Mesenchymal stem cell (in vitro differentiated cells and primary cell): ENCODE measurements at regions not wholly inside any gene's neighbourhood (a gene's known extent, or its start where the extent isn't known, plus 50 kb on each side); places are given as distances from the start of the nearest gene placed in this dataset.

ENCODE experiments used
- DNase-seq: peaks from one replicate; pipeline ENCODE4 v3.0.0-alpha.2; 2013
- H2AFZ ChIP-seq: one replicate; pipeline ENCODE4 v1.6.1; 2013; ENCODE audit warnings: low read depth, mild to moderate bottlenecking, control low read depth, inconsistent platforms, low read length, moderate library complexity
- H2AK5ac ChIP-seq: 2 replicates; pipeline ENCODE4 v1.6.1; 2013; ENCODE audit warnings: low read length, moderate library complexity, mild to moderate bottlenecking, inconsistent platforms; ENCODE audit not compliant: severe bottlenecking
- H2BK120ac ChIP-seq: one replicate; pipeline ENCODE4 v1.6.1; 2013; ENCODE audit warnings: low read depth, mild to moderate bottlenecking, inconsistent platforms, low read length, moderate library complexity
- H2BK12ac ChIP-seq, 2 experiments: one replicate each; pipeline ENCODE4 v1.6.1; 2013; ENCODE audit warnings: inconsistent platforms in 2 of 2, low read length in 2 of 2, mild to moderate bottlenecking in 2 of 2, moderate library complexity in 2 of 2, control low read depth in 1 of 2
- H2BK15ac ChIP-seq: one replicate; pipeline ENCODE4 v1.6.1; 2013; ENCODE audit warnings: mild to moderate bottlenecking, low read depth, inconsistent platforms; ENCODE audit not compliant: poor library complexity, severe bottlenecking
- H2BK5ac ChIP-seq: 2 replicates; pipeline ENCODE4 v1.6.1; 2013; ENCODE audit warnings: low read depth, mild to moderate bottlenecking, low read length, control low read depth, inconsistent platforms; ENCODE audit not compliant: poor library complexity, severe bottlenecking
- H3K14ac ChIP-seq, 2 experiments: one replicate each; pipeline ENCODE4 v1.6.1; 2013; ENCODE audit warnings: inconsistent platforms in 2 of 2, low read length in 2 of 2, control low read depth in 1 of 2, mild to moderate bottlenecking in 1 of 2, moderate library complexity in 1 of 2
- H3K18ac ChIP-seq, 2 experiments: one replicate each; pipeline ENCODE4 v1.6.1; 2013; ENCODE audit warnings: inconsistent platforms in 2 of 2, low read length in 2 of 2, control low read depth in 1 of 2, low read depth in 1 of 2, mild to moderate bottlenecking in 1 of 2
- H3K23ac ChIP-seq, 2 experiments: one replicate each; pipeline ENCODE4 v1.6.1; 2013; ENCODE audit warnings: inconsistent platforms in 2 of 2, low read length in 2 of 2, mild to moderate bottlenecking in 2 of 2, moderate library complexity in 2 of 2, control low read depth in 1 of 2
- H3K27ac ChIP-seq: 2 replicates; pipeline ENCODE4 v1.5.1; 2013; ENCODE audit warnings: mild to moderate bottlenecking, moderate library complexity, low read length, control low read depth, inconsistent platforms; ENCODE audit not compliant: poor library complexity, severe bottlenecking
- H3K27me3 ChIP-seq, 2 experiments: 2 replicates each; pipeline versions ENCODE4 v1.6.1 to v1.7.0; 2013; ENCODE audit warnings: low read length in 2 of 2, mild to moderate bottlenecking in 2 of 2, moderate library complexity in 2 of 2, control low read depth in 1 of 2, inconsistent platforms in 1 of 2; ENCODE audit not compliant: control insufficient read depth in 1 of 2, insufficient read depth in 1 of 2
- H3K36me3 ChIP-seq, 2 experiments: 2 replicates each; pipeline versions ENCODE4 v1.6.1 to v1.7.0; 2013; ENCODE audit warnings: low read length in 2 of 2, control low read depth in 1 of 2, inconsistent platforms in 1 of 2, low read depth in 1 of 2, mild to moderate bottlenecking in 1 of 2; ENCODE audit not compliant: insufficient read depth in 2 of 2, control insufficient read depth in 1 of 2
- H3K4ac ChIP-seq, 2 experiments: one replicate each; pipeline ENCODE4 v1.6.1; 2013; ENCODE audit warnings: inconsistent platforms in 2 of 2, low read length in 2 of 2, mild to moderate bottlenecking in 2 of 2, moderate library complexity in 2 of 2, control low read depth in 1 of 2, low read depth in 1 of 2
- H3K4me1 ChIP-seq: 2 replicates; pipeline ENCODE4 v1.6.1; 2013; ENCODE audit warnings: low read depth, low read length, control low read depth; ENCODE audit not compliant: control insufficient read depth, insufficient read depth
- H3K4me2 ChIP-seq: 2 replicates; pipeline ENCODE4 v1.6.1; 2013; ENCODE audit warnings: low read length, mild to moderate bottlenecking, inconsistent platforms; ENCODE audit not compliant: poor library complexity, severe bottlenecking
- H3K4me3 ChIP-seq, 2 experiments: 2 replicates each; pipeline versions ENCODE4 v1.5.1 to v1.7.0; 2013; ENCODE audit warnings: low read length in 2 of 2, mild to moderate bottlenecking in 2 of 2, control low read depth in 1 of 2, low read depth in 1 of 2; ENCODE audit not compliant: insufficient read depth in 1 of 2
- H3K79me1 ChIP-seq: replicated peaks from 2 replicates; pipeline ENCODE4 v1.6.1; 2013; ENCODE audit warnings: mild to moderate bottlenecking, control low read depth, low read length, inconsistent platforms; ENCODE audit not compliant: poor library complexity, severe bottlenecking
- H3K9ac ChIP-seq: 2 replicates; pipeline ENCODE4 v1.7.0; 2013; ENCODE audit warnings: mild to moderate bottlenecking, low read length, moderate library complexity
- H3K9me3 ChIP-seq: 2 replicates; pipeline ENCODE4 v1.7.0; 2013; ENCODE audit warnings: mild to moderate bottlenecking, low read length; ENCODE audit not compliant: control insufficient read depth
- H4K8ac ChIP-seq: one replicate; pipeline ENCODE4 v1.6.1; 2013; ENCODE audit warnings: inconsistent platforms, mild to moderate bottlenecking, low read length, moderate library complexity
- H4K91ac ChIP-seq: one replicate; pipeline ENCODE4 v1.6.1; 2013; ENCODE audit warnings: mild to moderate bottlenecking, low read length, inconsistent platforms
- WGBS: methylation state at CpG from one replicate; pipeline ENCODE4 v1.1.7; 2013; ENCODE audit warnings: mixed read lengths; 5-methylcytosine and 5-hydroxymethylcytosine counted together

GRCh38 chr7:124692425-124692824 is 73.2 kb downstream of the GPR37 start:
- WGBS = 95% methylated on average over 1 of the region's 1 CpG

DNA sequence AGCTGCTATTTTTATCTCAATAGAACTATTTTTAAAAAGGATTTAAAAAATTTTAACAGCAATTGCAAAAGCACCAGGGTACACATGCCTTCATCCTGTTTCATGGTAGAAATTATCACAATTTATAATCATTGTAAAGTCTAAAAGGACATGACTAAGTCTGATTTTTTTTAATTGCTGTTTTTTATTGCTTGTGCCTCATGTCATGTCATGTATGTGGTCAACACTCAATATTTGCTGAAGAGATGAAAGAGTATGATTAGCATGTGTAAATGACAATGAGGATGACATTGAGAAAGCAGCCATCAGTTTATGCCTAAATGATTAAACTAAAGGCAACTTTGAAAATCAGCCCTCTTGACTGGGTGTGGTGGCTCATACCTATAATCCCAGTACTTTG is 74.8 kb downstream of the GPR37 start:
- no peak overlapping the region for H2BK15ac ChIP-seq
- no peak overlapping the region for H2AFZ ChIP-seq
- no peak overlapping the region for H2AK5ac ChIP-seq
- no peak overlapping the region for H3K18ac ChIP-seq
- DNase-seq = no peak
- no peak overlapping the region for H4K8ac ChIP-seq
- H4K91ac ChIP-seq = no peak overlapping the region
- H3K4me1 ChIP-seq = no peaks in the 10 kb centered on the region
- no peak overlapping the region for H3K4ac ChIP-seq
- H3K23ac ChIP-seq = no peak overlapping the region
- H3K27me3 ChIP-seq = no peaks in the 10 kb centered on the region
- H2BK5ac ChIP-seq = no peak overlapping the region
- H3K9ac ChIP-seq = no peak overlapping the region
- no peaks in the 10 kb centered on the region for H3K79me1 ChIP-seq
- H2BK12ac ChIP-seq = no peak overlapping the region
- no peak overlapping the region for H2BK120ac ChIP-seq
- no peak overlapping the region for H3K14ac ChIP-seq
- H3K36me3 ChIP-seq = no peaks in the 10 kb centered on the region
- no peak overlapping the region for H3K27ac ChIP-seq
- H3K9me3 ChIP-seq = peaks cover 8% of the 10 kb centered on the region
- no peak overlapping the region for H3K4me2 ChIP-seq
- no peak overlapping the region for H3K4me3 ChIP-seq

More at GRCh38 chr7:124692425-124692824, 73.2 kb downstream of the GPR37 start:
- Histone ChIP-seq H3K14ac (no peak overlapping the region), H3K9me3 (peaks cover 8% of the 10 kb centered on the region), H3K18ac (no peak overlapping the region), H2AFZ (no peak overlapping the region), H2BK5ac (no peak overlapping the region), H3K27me3 (no peaks in the 10 kb centered on the region), H3K27ac (no peak overlapping the region), H3K9ac (no peak overlapping the region), H3K23ac (no peak overlapping the region), H3K4me3 (no peak overlapping the region), H3K36me3 (no peaks in the 10 kb centered on the region), H3K4me2 (no peak overlapping the region), H3K4me1 (no peaks in the 10 kb centered on the region), H4K8ac (no peak overlapping the region), H2AK5ac (no peak overlapping the region), H3K79me1 (no peaks in the 10 kb centered on the region), H2BK12ac (no peak overlapping the region), H4K91ac (no peak overlapping the region), H2BK120ac (no peak overlapping the region), H3K4ac (no peak overlapping the region), H2BK15ac (no peak overlapping the region)
- DNase-seq = no peak

DNA sequence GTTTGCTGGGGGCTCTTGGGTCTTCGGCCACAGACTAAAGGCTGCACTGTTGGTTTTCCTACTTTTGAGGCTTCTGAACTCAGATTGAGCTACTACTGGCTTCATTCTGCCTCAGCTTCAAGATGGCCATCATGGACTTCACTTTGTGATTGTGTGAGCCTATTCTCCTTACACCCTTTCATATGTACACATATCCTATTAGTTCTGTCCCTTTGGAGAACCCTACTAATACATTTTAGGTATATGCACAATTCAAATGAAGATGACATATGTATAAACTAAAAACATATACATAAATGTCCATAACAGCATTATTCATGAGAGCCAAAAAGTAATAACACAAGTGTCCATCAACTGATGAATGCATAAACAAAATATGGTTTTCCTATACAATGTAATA is 75.7 kb downstream of the GPR37 start:
- Histone ChIP-seq H4K8ac (no peak overlapping the region), H3K36me3 (no peaks in the 10 kb centered on the region), H2AK5ac (no peak overlapping the region), H2BK12ac (no peak overlapping the region), H3K79me1 (no peaks in the 10 kb centered on the region), H3K4me3 (no peak overlapping the region), H3K27ac (no peak overlapping the region), H3K4me2 (no peak overlapping the region), H3K18ac (no peak overlapping the region), H3K23ac (no peak overlapping the region), H2BK15ac (no peak overlapping the region), H3K4ac (peak overlapping the region in 1 of 2 experiments; percentile 21), H3K27me3 (no peaks in the 10 kb centered on the region), H2BK120ac (no peak overlapping the region), H3K9me3 (peaks cover 8% of the 10 kb centered on the region), H3K4me1 (no peaks in the 10 kb centered on the region), H3K9ac (no peak overlapping the region), H2BK5ac (no peak overlapping the region), H4K91ac (no peak overlapping the region), H2AFZ (no peak overlapping the region), H3K14ac (no peak overlapping the region)
- 88% methylated on average over 1 of the region's 1 CpG for WGBS
- DNase-seq = no peak

GRCh38 chr7:124689523-124689922 is 76.1 kb downstream of the GPR37 start:
- Histone ChIP-seq H2AK5ac (no peak overlapping the region), H3K9me3 (peaks cover 7% of the 10 kb centered on the region), H3K36me3 (no peaks in the 10 kb centered on the region), H3K79me1 (no peaks in the 10 kb centered on the region), H4K8ac (no peak overlapping the region), H3K4me2 (no peak overlapping the region), H3K23ac (no peak overlapping the region), H2AFZ (no peak overlapping the region), H3K4ac (peak overlapping the region in 1 of 2 experiments; percentile 21), H2BK120ac (no peak overlapping the region), H3K4me1 (no peaks in the 10 kb centered on the region), H4K91ac (no peak overlapping the region), H2BK12ac (no peak overlapping the region), H3K14ac (no peak overlapping the region), H2BK5ac (no peak overlapping the region), H3K4me3 (no peak overlapping the region), H3K18ac (no peak overlapping the region), H2BK15ac (no peak overlapping the region), H3K27me3 (no peaks in the 10 kb centered on the region), H3K9ac (no peak overlapping the region), H3K27ac (no peak overlapping the region)
- WGBS = 89% methylated on average over 2 of the region's 2 CpGs
- no peak for DNase-seq
